ENCODE measurements at regions not wholly inside any gene's neighbourhood (a gene's known extent, or its start where the extent isn't known, plus 50 kb on each side); places are given as distances from the start of the nearest gene placed in this dataset.

GRCh38 chr6:85372188-85372914 lies 77.5 kb upstream of the NT5E start:
- TF ChIP-seq MAX (IDR thresholded peaks at IDR 0.05) (no peak), RAD21 (IDR thresholded peaks at IDR 0.05; ENCODE audit: low read depth) (no peak), TEAD4 (IDR thresholded peaks at IDR 0.05) (no peak), CEBPB (IDR thresholded peaks at IDR 0.05) (no peak), FOXM1 (IDR thresholded peaks at IDR 0.05; ENCODE audit: borderline replicate concordance, low read depth) (no peak), ZBTB7A (IDR thresholded peaks at IDR 0.05; ENCODE audit: low read depth) (no peak), TCF12 (IDR thresholded peaks at IDR 0.05; ENCODE audit: low read depth) (no peak), NFIC (IDR thresholded peaks at IDR 0.05) (no peak), YY1 (IDR thresholded peaks at IDR 0.05; ENCODE audit: low read depth) (no peak), USF1 (IDR thresholded peaks at IDR 0.05) (no peak), EGR1 (IDR thresholded peaks at IDR 0.05) (no peak), CREB1 (IDR thresholded peaks at IDR 0.05; ENCODE audit: low read depth) (no peak), REST (IDR thresholded peaks at IDR 0.05; ENCODE audit: low read depth) (no peak)

GRCh38 chr6:85368631-85369030 lies 81.3 kb upstream of the NT5E start:
- TF ChIP-seq EGR1 (IDR thresholded peaks at IDR 0.05) (no peak), YY1 (IDR thresholded peaks at IDR 0.05; ENCODE audit: low read depth) (no peak), TCF12 (IDR thresholded peaks at IDR 0.05; ENCODE audit: low read depth) (no peak), ZBTB7A (IDR thresholded peaks at IDR 0.05; ENCODE audit: low read depth) (no peak), USF1 (IDR thresholded peaks at IDR 0.05) (no peak), REST (IDR thresholded peaks at IDR 0.05; ENCODE audit: low read depth) (no peak), RAD21 (IDR thresholded peaks at IDR 0.05; ENCODE audit: low read depth) (no peak), EP300 (IDR thresholded peaks at IDR 0.05; ENCODE audit: borderline replicate concordance) (no peak), TEAD4 (IDR thresholded peaks at IDR 0.05) (no peak), CREB1 (IDR thresholded peaks at IDR 0.05; ENCODE audit: low read depth) (no peak), MAX (IDR thresholded peaks at IDR 0.05) (no peak), FOXM1 (IDR thresholded peaks at IDR 0.05; ENCODE audit: borderline replicate concordance, low read depth) (no peak), CEBPB (IDR thresholded peaks at IDR 0.05) (no peak), TAF1 (IDR thresholded peaks at IDR 0.05; ENCODE audit: low read depth) (no peak), NFIC (IDR thresholded peaks at IDR 0.05) (no peak)

- TF ChIP-seq RAD21 (IDR thresholded peaks at IDR 0.05; ENCODE audit: low read depth) (no peak), EP300 (IDR thresholded peaks at IDR 0.05; ENCODE audit: borderline replicate concordance) (peak; percentile 46; the same call in 1 of the 2 replicates), TCF12 (IDR thresholded peaks at IDR 0.05; ENCODE audit: low read depth) (0 out of 2 replicates have a peak, but pooled peaks have one; percentile 37)
Observed at GRCh38 chr6:85364344-85364743, 85.5 kb upstream of the NT5E start.

GRCh38 chr6:85363870-85364269 lies 86.0 kb upstream of the NT5E start:
- TF ChIP-seq TCF12 (IDR thresholded peaks at IDR 0.05; ENCODE audit: low read depth) (no peak), CEBPB (IDR thresholded peaks at IDR 0.05) (no peak), REST (IDR thresholded peaks at IDR 0.05; ENCODE audit: low read depth) (no peak), MAX (IDR thresholded peaks at IDR 0.05) (no peak), CREB1 (IDR thresholded peaks at IDR 0.05; ENCODE audit: low read depth) (no peak), EGR1 (IDR thresholded peaks at IDR 0.05) (no peak), TEAD4 (IDR thresholded peaks at IDR 0.05) (no peak), TAF1 (IDR thresholded peaks at IDR 0.05; ENCODE audit: low read depth) (no peak), ZBTB7A (IDR thresholded peaks at IDR 0.05; ENCODE audit: low read depth) (no peak), YY1 (IDR thresholded peaks at IDR 0.05; ENCODE audit: low read depth) (no peak), EP300 (IDR thresholded peaks at IDR 0.05; ENCODE audit: borderline replicate concordance) (no peak), RAD21 (IDR thresholded peaks at IDR 0.05; ENCODE audit: low read depth) (no peak), FOXM1 (IDR thresholded peaks at IDR 0.05; ENCODE audit: borderline replicate concordance, low read depth) (no peak), USF1 (IDR thresholded peaks at IDR 0.05) (no peak), NFIC (IDR thresholded peaks at IDR 0.05) (no peak)

Measured in Ishikawa (cell line).